PC-3 (cell line): ENCODE measurements at regions not wholly inside any gene's neighbourhood (a gene's known extent, or its start where the extent isn't known, plus 50 kb on each side); places are given as distances from the start of the nearest gene placed in this dataset.

Source experiments
- ATAC-seq: fragments of 200-7000 bp; cut with Tn5 transposase; 2 replicates; pipeline ENCODE4 v1.9.1; 2020; ENCODE audit warnings: mild to moderate bottlenecking, moderate library complexity
- BruUV-seq: library from RNA; stranded (reverse); fragments of 400-500 nt; replicated peaks from 2 replicates; lab custom pipeline; 2021; lab: Mats Ljungman, UMichigan
- CTCF ChIA-PET: fragments of 300-600 bp; sonication (Branson Sonifier 250); formaldehyde crosslinking; loops from one replicate; lab custom pipeline; 2022; ENCODE audit warnings: antibody characterized with exemption; lab: Charles Lee
- POLR2A ChIA-PET: fragments of 300-600 bp; sonication (Branson Sonifier 250); formaldehyde crosslinking; loops from one replicate; lab custom pipeline; 2022; ENCODE audit warnings: antibody characterized with exemption; ENCODE audit not compliant: unreplicated experiment; lab: Charles Lee
- DNase-seq: peaks from one replicate; pipeline ENCODE4 v3.0.0-alpha.2; 2015
- H2AFZ ChIP-seq: fragments of 300-600 bp; sonication (generic); 2 replicates; pipeline ENCODE4 v1.6.0; 2016; ENCODE audit warnings: antibody characterized with exemption, low read length
- H3F3A ChIP-seq: fragments of 300-600 bp; sonication (generic); one replicate; pipeline ENCODE4 v1.6.0; 2017; ENCODE audit warnings: antibody characterized with exemption, low read length, control low read depth, mild to moderate bottlenecking; ENCODE audit not compliant: unreplicated experiment
- H3K27ac ChIP-seq: fragments of 300-600 bp; sonication (generic); 2 replicates; pipeline ENCODE4 v1.5.1; 2016; ENCODE audit warnings: mild to moderate bottlenecking, low read length
- H3K27me3 ChIP-seq: fragments of 300-600 bp; sonication (generic); 2 replicates; pipeline ENCODE4 v1.6.1; 2016; ENCODE audit warnings: low read length, mixed read lengths
- H3K36me3 ChIP-seq: fragments of 300-600 bp; sonication (generic); 2 replicates; pipeline ENCODE4 v1.6.1; 2016; ENCODE audit warnings: low read depth, mixed run types, low read length, mixed read lengths
- H3K4me1 ChIP-seq: fragments of 300-600 bp; sonication (generic); 2 replicates; pipeline ENCODE4 v1.5.1; 2016; ENCODE audit warnings: low read length; ENCODE audit not compliant: insufficient read depth
- H3K4me2 ChIP-seq: fragments of 300-600 bp; sonication (generic); 2 replicates; pipeline ENCODE4 v1.6.0; 2016; ENCODE audit warnings: low read length
- H3K4me3 ChIP-seq: fragments of 300-600 bp; sonication (generic); 2 replicates; pipeline ENCODE4 v1.5.1; 2016; ENCODE audit warnings: mild to moderate bottlenecking, low read length, mixed read lengths
- H3K79me2 ChIP-seq: fragments of 300-600 bp; sonication (generic); 2 replicates; pipeline ENCODE4 v1.6.1; 2017; ENCODE audit warnings: low read length, mixed read lengths
- H3K9ac ChIP-seq: fragments of 300-600 bp; sonication (generic); 2 replicates; pipeline ENCODE4 v1.6.0; 2016; ENCODE audit warnings: mild to moderate bottlenecking, low read length
- H3K9me2 ChIP-seq: fragments of 300-600 bp; sonication (generic); replicated peaks from 2 replicates; pipeline ENCODE4 v1.6.1; 2016; ENCODE audit warnings: mixed run types, low read length, mixed read lengths
- H3K9me3 ChIP-seq: fragments of 300-600 bp; sonication (generic); 2 replicates; pipeline ENCODE4 v1.6.1; 2016; ENCODE audit warnings: low read length, mixed read lengths
- H4K20me1 ChIP-seq: fragments of 300-600 bp; sonication (generic); 2 replicates; pipeline ENCODE4 v1.6.1; 2016; ENCODE audit warnings: low read length, mixed read lengths
- EZH2 ChIP-seq: fragments of 300-600 bp; sonication (generic); IDR thresholded peaks from one replicate; pipeline ENCODE4 v1.6.1; 2017; ENCODE audit warnings: antibody characterized with exemption, mild to moderate bottlenecking, low read length; ENCODE audit not compliant: unreplicated experiment
- EZH2phosphoT487 ChIP-seq: fragments of 300-600 bp; sonication (generic); IDR thresholded peaks from 2 replicates; pipeline ENCODE4 v1.6.1; 2018; ENCODE audit warnings: mild to moderate bottlenecking, antibody characterized with exemption, low read length, borderline replicate concordance
- intact Hi-C: fragments of 100-400 bp; cut with micrococcal nuclease; formaldehyde crosslinking; loops from 2 replicates; pipeline ENCODE4 v1.9.0; 2023
- TF ChIP-seq, protein P1 (sequence below): fragments of 300-600 bp; sonication (generic); conservative IDR thresholded peaks from 2 replicates; pipeline ENCODE4 v1.5.1; 2017; ENCODE audit warnings: antibody characterized with exemption, low read depth, mild to moderate bottlenecking, low read length

GRCh38 chr12:87766044-87766443, 263.2 kb downstream of the C12orf50 start:
- no peaks in the 10 kb centered on the region for H3K9me3 ChIP-seq
- no peak overlapping the region for H3K27ac ChIP-seq
- ChIA-PET CTCF (no interaction called here), POLR2A (no interaction called here)
- no peaks in the 10 kb centered on the region for H3K4me1 ChIP-seq
- H4K20me1 ChIP-seq: no peaks in the 10 kb centered on the region
- no peaks in the 10 kb centered on the region for H3K27me3 ChIP-seq
- ATAC-seq: no peak
- no peak overlapping the region for H2AFZ ChIP-seq
- H3F3A ChIP-seq: no peaks in the 10 kb centered on the region
- H3K4me2 ChIP-seq: no peak overlapping the region
- H3K9me2 ChIP-seq: no peaks in the 10 kb centered on the region
- BruUV-seq: no TSS peak
- TF ChIP-seq EZH2: no peak
- TF ChIP-seq EZH2phosphoT487: no peak
- TF ChIP-seq, protein P1, sequence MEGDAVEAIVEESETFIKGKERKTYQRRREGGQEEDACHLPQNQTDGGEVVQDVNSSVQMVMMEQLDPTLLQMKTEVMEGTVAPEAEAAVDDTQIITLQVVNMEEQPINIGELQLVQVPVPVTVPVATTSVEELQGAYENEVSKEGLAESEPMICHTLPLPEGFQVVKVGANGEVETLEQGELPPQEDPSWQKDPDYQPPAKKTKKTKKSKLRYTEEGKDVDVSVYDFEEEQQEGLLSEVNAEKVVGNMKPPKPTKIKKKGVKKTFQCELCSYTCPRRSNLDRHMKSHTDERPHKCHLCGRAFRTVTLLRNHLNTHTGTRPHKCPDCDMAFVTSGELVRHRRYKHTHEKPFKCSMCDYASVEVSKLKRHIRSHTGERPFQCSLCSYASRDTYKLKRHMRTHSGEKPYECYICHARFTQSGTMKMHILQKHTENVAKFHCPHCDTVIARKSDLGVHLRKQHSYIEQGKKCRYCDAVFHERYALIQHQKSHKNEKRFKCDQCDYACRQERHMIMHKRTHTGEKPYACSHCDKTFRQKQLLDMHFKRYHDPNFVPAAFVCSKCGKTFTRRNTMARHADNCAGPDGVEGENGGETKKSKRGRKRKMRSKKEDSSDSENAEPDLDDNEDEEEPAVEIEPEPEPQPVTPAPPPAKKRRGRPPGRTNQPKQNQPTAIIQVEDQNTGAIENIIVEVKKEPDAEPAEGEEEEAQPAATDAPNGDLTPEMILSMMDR: no peak
- H3K36me3 ChIP-seq: no peaks in the 10 kb centered on the region
- no peak for DNase-seq
- intact Hi-C loops: no loop called here
- no peak overlapping the region for H3K4me3 ChIP-seq
- no peaks in the 10 kb centered on the region for H3K79me2 ChIP-seq
- no peak overlapping the region for H3K9ac ChIP-seq

GRCh38 chr12:87760943-87761342, 268.3 kb downstream of the C12orf50 start:
- H3K4me2 ChIP-seq: no peak overlapping the region
- H3K79me2 ChIP-seq: no peaks in the 10 kb centered on the region
- H3F3A ChIP-seq: no peaks in the 10 kb centered on the region
- H3K9me3 ChIP-seq: no peaks in the 10 kb centered on the region
- TF ChIP-seq, protein P1: no peak
- TF ChIP-seq EZH2 (no peak), EZH2phosphoT487 (no peak)
- no peaks in the 10 kb centered on the region for H3K36me3 ChIP-seq
- CTCF ChIA-PET: no interaction called here
- no peak overlapping the region for H3K4me3 ChIP-seq
- POLR2A ChIA-PET: no interaction called here
- peaks cover 3% of the 10 kb centered on the region; the same call in 1 of the 2 replicates for H3K4me1 ChIP-seq
- no peak overlapping the region for H3K9ac ChIP-seq
- intact Hi-C loops: no loop called here
- ATAC-seq (no peak), DNase-seq (no peak)
- no peaks in the 10 kb centered on the region for H4K20me1 ChIP-seq
- no TSS peak for BruUV-seq
- H3K27me3 ChIP-seq: no peaks in the 10 kb centered on the region
- no peak overlapping the region for H2AFZ ChIP-seq
- no peak overlapping the region for H3K27ac ChIP-seq
- no peaks in the 10 kb centered on the region for H3K9me2 ChIP-seq

DNA sequence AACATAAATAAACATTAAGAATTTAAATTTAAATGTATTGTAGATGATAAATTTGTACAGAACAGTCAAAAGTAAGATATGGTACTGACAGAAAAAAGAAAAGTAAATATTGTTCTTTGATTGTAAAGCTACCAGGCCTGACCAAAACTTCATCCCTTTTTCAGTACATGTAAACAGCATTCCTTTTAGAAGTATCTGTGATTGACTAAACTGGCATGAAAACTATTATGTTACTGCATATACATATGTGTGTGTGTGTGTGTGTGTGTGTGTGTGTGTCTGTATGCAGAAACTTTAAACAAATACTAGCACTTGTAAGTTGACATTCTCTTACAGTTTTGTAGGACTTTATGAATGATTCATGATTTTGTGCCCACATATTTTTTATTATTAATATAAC, 270.9 kb downstream of the C12orf50 start:
- Histone ChIP-seq H4K20me1 (no peaks in the 10 kb centered on the region), H3F3A (no peaks in the 10 kb centered on the region), H3K4me2 (no peak overlapping the region), H3K27me3 (no peaks in the 10 kb centered on the region), H3K9ac (no peak overlapping the region), H2AFZ (no peak overlapping the region), H3K9me2 (no peaks in the 10 kb centered on the region), H3K9me3 (no peaks in the 10 kb centered on the region), H3K36me3 (no peaks in the 10 kb centered on the region), H3K4me1 (peaks cover 3% of the 10 kb centered on the region; the same call in 1 of the 2 replicates), H3K27ac (no peak overlapping the region), H3K4me3 (no peak overlapping the region), H3K79me2 (no peaks in the 10 kb centered on the region)
- BruUV-seq: no TSS peak
- CTCF ChIA-PET: no interaction called here
- POLR2A ChIA-PET: no interaction called here
- no peak for DNase-seq
- no peak for ATAC-seq
- intact Hi-C loops: no loop called here
- TF ChIP-seq EZH2: no peak
- no peak for TF ChIP-seq EZH2phosphoT487
- TF ChIP-seq, protein P1: no peak
